HG02571 (cell line): ENCODE measurements at regions not wholly inside any gene's neighbourhood (a gene's known extent, or its start where the extent isn't known, plus 50 kb on each side); places are given as distances from the start of the nearest gene placed in this dataset.

Experiments
- ATAC-seq: cut with Tn5 transposase; IDR thresholded peaks from one replicate; pipeline ENCODE4 v1.9.1; 2021; ENCODE audit warnings: mild to moderate bottlenecking, moderate library complexity; ENCODE audit not compliant: unreplicated experiment

- ATAC-seq: no peak
Measured at GRCh38 chr7:50174948-50175347, 81.9 kb upstream of the ZPBP start.

GRCh38 chr7:50166997-50167965, 74.2 kb upstream of the ZPBP start:
- no peak for ATAC-seq

GRCh38 chr7:50164559-50165170, 71.6 kb upstream of the ZPBP start:
- no peak for ATAC-seq

- ATAC-seq: no peak
Measured at GRCh38 chr7:50160206-50160605, 67.2 kb upstream of the ZPBP start.

GRCh38 chr7:50159154-50159553, 66.1 kb upstream of the ZPBP start:
- ATAC-seq: no peak

GRCh38 chr7:50156706-50157105, 63.7 kb upstream of the ZPBP start:
- ATAC-seq: no peak

- ATAC-seq: no peak
Measured at GRCh38 chr7:50156163-50156562, 63.1 kb upstream of the ZPBP start.

- ATAC-seq: no peak
Measured at GRCh38 chr7:50155755-50156154, 62.7 kb upstream of the ZPBP start.

- ATAC-seq: no peak
Measured at GRCh38 chr7:50153995-50154394, 60.9 kb upstream of the ZPBP start.

- no peak for ATAC-seq
Measured at GRCh38 chr7:50153148-50153547, 60.1 kb upstream of the ZPBP start.

GRCh38 chr7:50152486-50152885, 59.4 kb upstream of the ZPBP start:
- no peak for ATAC-seq

GRCh38 chr7:50151661-50152060, 58.6 kb upstream of the ZPBP start:
- no peak for ATAC-seq

GRCh38 chr7:50151001-50151400, 58.0 kb upstream of the ZPBP start:
- ATAC-seq: no peak

GRCh38 chr7:50149369-50149768, 56.3 kb upstream of the ZPBP start:
- ATAC-seq: no peak

- ATAC-seq: peak; percentile 41
Measured at GRCh38 chr7:50147951-50148808, 55.1 kb upstream of the ZPBP start.

- no peak for ATAC-seq
Measured at GRCh38 chr7:50146692-50147091, 53.6 kb upstream of the ZPBP start.

GRCh38 chr7:50145801-50146338, 52.8 kb upstream of the ZPBP start:
- no peak for ATAC-seq

- ATAC-seq: no peak
Measured at GRCh38 chr7:50145226-50145625, 52.2 kb upstream of the ZPBP start.
